PC-9 (cell line): ENCODE measurements at regions not wholly inside any gene's neighbourhood (a gene's known extent, or its start where the extent isn't known, plus 50 kb on each side); places are given as distances from the start of the nearest gene placed in this dataset.

Experiments
- BruUV-seq: library from RNA; stranded (reverse); fragments of 400-500 nt; replicated peaks from 2 replicates; lab custom pipeline; 2021; lab: Mats Ljungman, UMichigan
- CTCF ChIA-PET: fragments of 300-600 bp; sonication (Branson Sonifier 250); formaldehyde crosslinking; loops from one replicate; lab custom pipeline; 2022; ENCODE audit warnings: antibody characterized with exemption; lab: Charles Lee
- POLR2A ChIA-PET: fragments of 300-600 bp; sonication (Branson Sonifier 250); formaldehyde crosslinking; loops from one replicate; lab custom pipeline; 2022; ENCODE audit warnings: antibody characterized with exemption; ENCODE audit not compliant: unreplicated experiment; lab: Charles Lee
- DNase-seq, 2 experiments: peaks; one replicate each; pipeline versions ENCODE4 v3.0.0 to v3.0.0-alpha.2; 2015 to 2022; ENCODE audit warnings: mixed read lengths in 1 of 2
- H2AFZ ChIP-seq: fragments of 200-600 bp; sonication (generic); 2 replicates; pipeline ENCODE4 v1.8.1; 2017; ENCODE audit warnings: antibody characterized with exemption
- H3F3A ChIP-seq: fragments of 200-600 bp; sonication (generic); 2 replicates; pipeline ENCODE4 v1.8.1; 2017; ENCODE audit warnings: antibody characterized with exemption, mild to moderate bottlenecking, low read depth; ENCODE audit not compliant: insufficient read depth
- H3K27ac ChIP-seq: fragments of 200-600 bp; sonication (generic); 2 replicates; pipeline ENCODE4 v1.6.1; 2016; ENCODE audit warnings: mixed run types
- H3K27me3 ChIP-seq: fragments of 200-600 bp; sonication (generic); 2 replicates; pipeline ENCODE4 v1.6.1; 2016; ENCODE audit warnings: low read depth, mixed run types; ENCODE audit not compliant: insufficient read depth
- H3K36me3 ChIP-seq: fragments of 200-600 bp; sonication (generic); 2 replicates; pipeline ENCODE4 v1.6.1; 2016; ENCODE audit warnings: low read depth, mixed run types
- H3K4me1 ChIP-seq: fragments of 200-600 bp; sonication (generic); replicated peaks from 2 replicates; pipeline ENCODE4 v1.6.1; 2016; ENCODE audit warnings: mixed run types; ENCODE audit not compliant: insufficient read depth
- H3K4me2 ChIP-seq: fragments of 200-600 bp; sonication (generic); 2 replicates; pipeline ENCODE4 v1.6.1; 2017; ENCODE audit warnings: mixed run types
- H3K4me3 ChIP-seq: fragments of 200-600 bp; sonication (generic); 2 replicates; pipeline ENCODE4 v1.6.1; 2016; ENCODE audit warnings: mixed run types
- H3K79me2 ChIP-seq: fragments of 200-600 bp; sonication (generic); 2 replicates; pipeline ENCODE4 v1.6.1; 2017; ENCODE audit warnings: low read depth, mixed run types
- H3K9me2 ChIP-seq: fragments of 200-600 bp; sonication (generic); 2 replicates; pipeline ENCODE4 v1.8.1; 2017; ENCODE audit warnings: mild to moderate bottlenecking; ENCODE audit not compliant: insufficient read depth
- H3K9me3 ChIP-seq: fragments of 200-600 bp; sonication (generic); 2 replicates; pipeline ENCODE4 v1.8.1; 2016; ENCODE audit warnings: low read depth; ENCODE audit not compliant: insufficient read depth
- H4K20me1 ChIP-seq: fragments of 200-600 bp; sonication (generic); 2 replicates; pipeline ENCODE4 v1.8.1; 2017; ENCODE audit not compliant: insufficient read depth
- EZH2 ChIP-seq: fragments of 200-600 bp; sonication (generic); IDR thresholded peaks from 2 replicates; pipeline ENCODE4 v1.8.0; 2017; ENCODE audit warnings: antibody characterized with exemption, low read depth
- intact Hi-C: fragments of 100-400 bp; cut with micrococcal nuclease; formaldehyde crosslinking; loops from one replicate; pipeline ENCODE4 v1.10.0; 2022; ENCODE audit not compliant: unreplicated experiment
- TF ChIP-seq, protein P1 (sequence below): fragments of 200-600 bp; sonication (generic); conservative IDR thresholded peaks from 2 replicates; pipeline ENCODE4 v1.6.1; 2017; ENCODE audit warnings: mixed run types, antibody characterized with exemption, mild to moderate bottlenecking, moderate library complexity

DNA sequence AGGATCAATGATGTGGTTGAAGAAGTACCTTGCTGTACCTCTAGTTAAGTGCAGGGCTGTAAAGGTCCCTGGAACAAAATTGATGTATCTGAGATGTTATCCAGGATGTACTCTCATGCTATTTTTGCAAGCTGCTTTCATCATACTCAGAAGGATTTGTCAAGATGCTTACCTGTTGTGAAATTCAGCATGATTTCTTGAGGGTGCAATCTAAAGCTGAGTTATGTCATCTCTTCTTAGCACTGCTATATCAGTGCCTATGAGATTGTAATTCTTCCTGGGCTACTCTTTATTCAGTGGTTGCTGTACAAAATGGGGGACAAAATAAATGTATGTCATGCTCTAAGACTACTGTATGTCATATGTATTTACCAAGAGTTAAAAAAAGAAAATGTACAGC, 340.7 kb upstream of the LMO3 start:
- Histone ChIP-seq H3K27ac (no peak overlapping the region), H4K20me1 (no peaks in the 10 kb centered on the region), H3F3A (no peaks in the 10 kb centered on the region), H3K4me1 (no peaks in the 10 kb centered on the region), H3K36me3 (no peaks in the 10 kb centered on the region), H3K79me2 (no peaks in the 10 kb centered on the region), H2AFZ (no peak overlapping the region), H3K9me3 (no peaks in the 10 kb centered on the region), H3K27me3 (no peaks in the 10 kb centered on the region), H3K4me2 (no peak overlapping the region), H3K4me3 (no peak overlapping the region), H3K9me2 (no peaks in the 10 kb centered on the region)
- intact Hi-C loops, result no loop called here
- ChIA-PET CTCF (no interaction called here), POLR2A (no interaction called here)
- no TSS peak for BruUV-seq
- TF ChIP-seq, protein P1, sequence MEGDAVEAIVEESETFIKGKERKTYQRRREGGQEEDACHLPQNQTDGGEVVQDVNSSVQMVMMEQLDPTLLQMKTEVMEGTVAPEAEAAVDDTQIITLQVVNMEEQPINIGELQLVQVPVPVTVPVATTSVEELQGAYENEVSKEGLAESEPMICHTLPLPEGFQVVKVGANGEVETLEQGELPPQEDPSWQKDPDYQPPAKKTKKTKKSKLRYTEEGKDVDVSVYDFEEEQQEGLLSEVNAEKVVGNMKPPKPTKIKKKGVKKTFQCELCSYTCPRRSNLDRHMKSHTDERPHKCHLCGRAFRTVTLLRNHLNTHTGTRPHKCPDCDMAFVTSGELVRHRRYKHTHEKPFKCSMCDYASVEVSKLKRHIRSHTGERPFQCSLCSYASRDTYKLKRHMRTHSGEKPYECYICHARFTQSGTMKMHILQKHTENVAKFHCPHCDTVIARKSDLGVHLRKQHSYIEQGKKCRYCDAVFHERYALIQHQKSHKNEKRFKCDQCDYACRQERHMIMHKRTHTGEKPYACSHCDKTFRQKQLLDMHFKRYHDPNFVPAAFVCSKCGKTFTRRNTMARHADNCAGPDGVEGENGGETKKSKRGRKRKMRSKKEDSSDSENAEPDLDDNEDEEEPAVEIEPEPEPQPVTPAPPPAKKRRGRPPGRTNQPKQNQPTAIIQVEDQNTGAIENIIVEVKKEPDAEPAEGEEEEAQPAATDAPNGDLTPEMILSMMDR, result no peak
- TF ChIP-seq EZH2, result no peak
- DNase-seq, result no peak

DNA sequence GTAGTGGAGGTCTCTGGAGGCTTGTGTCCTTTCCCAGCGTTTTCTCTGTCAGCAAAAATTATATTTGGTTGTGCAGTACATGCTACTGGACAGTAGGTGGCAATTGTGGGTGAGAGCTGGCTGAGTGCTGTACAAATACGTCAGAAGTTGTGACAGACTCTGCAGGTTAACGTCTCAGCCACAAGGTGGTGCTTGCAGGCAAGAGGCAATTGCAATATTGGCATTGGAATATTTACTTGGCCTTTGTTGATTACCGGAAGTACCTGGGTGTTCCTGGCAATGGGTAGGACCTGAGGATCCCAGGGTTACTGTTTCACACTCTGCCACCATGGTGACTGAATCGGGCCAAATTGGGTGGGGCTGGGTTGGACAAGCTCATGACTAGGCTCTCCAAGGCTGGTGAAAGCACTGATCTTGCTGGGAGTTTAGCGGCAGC, 333.9 kb upstream of the LMO3 start:
- no peaks in the 10 kb centered on the region for H3K9me2 ChIP-seq
- H3K4me1 ChIP-seq, result no peaks in the 10 kb centered on the region
- no TSS peak for BruUV-seq
- no peaks in the 10 kb centered on the region for H4K20me1 ChIP-seq
- no peaks in the 10 kb centered on the region for H3K79me2 ChIP-seq
- POLR2A ChIA-PET, result no interaction called here
- TF ChIP-seq, protein P1, result peak; percentile 91
- TF ChIP-seq EZH2, result no peak
- no peaks in the 10 kb centered on the region for H3K36me3 ChIP-seq
- H3K9me3 ChIP-seq, result no peaks in the 10 kb centered on the region
- H3K27me3 ChIP-seq, result no peaks in the 10 kb centered on the region
- peak; percentile 65 to 73 for DNase-seq
- H3F3A ChIP-seq, result no peaks in the 10 kb centered on the region
- no peak overlapping the region for H3K4me3 ChIP-seq
- intact Hi-C loops, result loop anchor here (1.0 to 10.0 kb wide), 6 partner anchors 555 to 1052 kb away; no protein-coding TSS in a partner anchor
- CTCF ChIA-PET, result interaction anchor here (0.8 to 1.3 kb wide), 4 partner anchors 18 to 1285 kb away, joined by 3 to 4 read pairs (median 4); no protein-coding TSS in a partner anchor
- H3K4me2 ChIP-seq, result no peak overlapping the region
- H2AFZ ChIP-seq, result no peak overlapping the region
- H3K27ac ChIP-seq, result no peak overlapping the region

DNA sequence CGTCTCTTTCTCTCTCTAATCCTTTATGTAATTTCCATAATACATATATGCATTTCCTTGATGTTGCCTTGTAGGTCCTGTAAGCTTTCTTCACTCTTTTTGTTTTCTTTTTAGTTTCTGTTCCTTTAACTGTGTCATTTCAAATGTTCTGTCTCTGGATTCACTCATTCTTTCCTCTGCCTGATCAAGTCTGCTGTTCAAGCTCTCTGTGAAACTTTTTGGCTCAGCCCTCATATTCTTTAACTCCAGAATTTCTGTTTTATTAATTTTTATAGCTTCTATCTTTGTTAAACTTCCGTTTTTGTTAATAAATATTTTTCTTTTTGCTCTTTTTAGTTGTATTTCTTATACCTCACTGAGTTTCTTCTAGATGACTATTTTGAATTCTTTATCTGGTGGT, 321.3 kb upstream of the LMO3 start:
- H4K20me1 ChIP-seq, result no peaks in the 10 kb centered on the region
- no peak overlapping the region for H3K4me3 ChIP-seq
- no peaks in the 10 kb centered on the region for H3F3A ChIP-seq
- TF ChIP-seq EZH2, result no peak
- TF ChIP-seq, protein P1, result no peak
- DNase-seq, result no peak
- H3K36me3 ChIP-seq, result no peaks in the 10 kb centered on the region
- no peaks in the 10 kb centered on the region for H3K4me1 ChIP-seq
- no peaks in the 10 kb centered on the region for H3K79me2 ChIP-seq
- BruUV-seq, result no TSS peak
- no peak overlapping the region for H3K27ac ChIP-seq
- intact Hi-C loops, result no loop called here
- H3K9me2 ChIP-seq, result no peaks in the 10 kb centered on the region
- no peak overlapping the region for H3K4me2 ChIP-seq
- ChIA-PET POLR2A (no interaction called here), CTCF (no interaction called here)
- no peak overlapping the region for H2AFZ ChIP-seq
- H3K9me3 ChIP-seq, result no peaks in the 10 kb centered on the region
- H3K27me3 ChIP-seq, result no peaks in the 10 kb centered on the region
